ENCODE measurements at regions not wholly inside any gene's neighbourhood (a gene's known extent, or its start where the extent isn't known, plus 50 kb on each side); places are given as distances from the start of the nearest gene placed in this dataset.
A peak's percentile ranks its signal among the peaks of the same experiment; 100 is the strongest.
"Not testable (repeated sequence)": the region's sequence is repeated elsewhere in the genome, so short reads cannot be mapped to it uniquely, and the experiment has no call there.

- DNase-seq (ENCODE audit: low spot score): no peak
These were observed 607.3 kb downstream of the ANKRD50 start for GRCh38 chr4:124105212-124105611.

GRCh38 chr4:124111411-124111810, 601.1 kb downstream of the ANKRD50 start:
- DNase-seq (ENCODE audit: low spot score): no peak

- no peak for DNase-seq (ENCODE audit: low spot score)
These were observed 600.6 kb downstream of the ANKRD50 start for GRCh38 chr4:124111922-124112321.

- DNase-seq (ENCODE audit: low spot score): no peak
These were observed 594.5 kb downstream of the ANKRD50 start for GRCh38 chr4:124118061-124118460.

- DNase-seq (ENCODE audit: low spot score): peak; percentile 57
These were observed 591.0 kb downstream of the ANKRD50 start for GRCh38 chr4:124121461-124121971.

- no peak for DNase-seq (ENCODE audit: low spot score)
These were observed 589.4 kb downstream of the ANKRD50 start for GRCh38 chr4:124123181-124123580.

- no peak for DNase-seq (ENCODE audit: low spot score)
These were observed 588.8 kb downstream of the ANKRD50 start for GRCh38 chr4:124123721-124124120.

GRCh38 chr4:124131324-124131723, 581.2 kb downstream of the ANKRD50 start:
- not testable (repeated sequence) for DNase-seq (ENCODE audit: low spot score)

GRCh38 chr4:124132161-124132560, 580.4 kb downstream of the ANKRD50 start:
- DNase-seq (ENCODE audit: low spot score): no peak

- no peak for DNase-seq (ENCODE audit: low spot score)
These were observed 578.8 kb downstream of the ANKRD50 start for GRCh38 chr4:124133753-124134152.

GRCh38 chr4:124135409-124135813, 577.1 kb downstream of the ANKRD50 start:
- DNase-seq (ENCODE audit: low spot score): no peak

GRCh38 chr4:124139044-124139443, 573.5 kb downstream of the ANKRD50 start:
- DNase-seq (ENCODE audit: low spot score): no peak

- DNase-seq (ENCODE audit: low spot score): no peak
These were observed 568.9 kb downstream of the ANKRD50 start for GRCh38 chr4:124143632-124144031.

GRCh38 chr4:124144238-124144654, 568.3 kb downstream of the ANKRD50 start:
- DNase-seq (ENCODE audit: low spot score): no peak

GRCh38 chr4:124146068-124146467, 566.5 kb downstream of the ANKRD50 start:
- no peak for DNase-seq (ENCODE audit: low spot score)

GRCh38 chr4:124151031-124151430, 561.5 kb downstream of the ANKRD50 start:
- DNase-seq (ENCODE audit: low spot score): no peak

GRCh38 chr4:124152132-124152531, 560.4 kb downstream of the ANKRD50 start:
- no peak for DNase-seq (ENCODE audit: low spot score)

GRCh38 chr4:124155239-124155638, 557.3 kb downstream of the ANKRD50 start:
- no peak for DNase-seq (ENCODE audit: low spot score)

- no peak for DNase-seq (ENCODE audit: low spot score)
These were observed 555.0 kb downstream of the ANKRD50 start for GRCh38 chr4:124157396-124158083.

GRCh38 chr4:124163401-124163800, 549.1 kb downstream of the ANKRD50 start:
- DNase-seq (ENCODE audit: low spot score): no peak

GRCh38 chr4:124167602-124168001, 544.9 kb downstream of the ANKRD50 start:
- DNase-seq (ENCODE audit: low spot score): no peak

GRCh38 chr4:124169524-124169923, 543.0 kb downstream of the ANKRD50 start:
- DNase-seq (ENCODE audit: low spot score): not testable (repeated sequence)

- DNase-seq (ENCODE audit: low spot score): no peak
These were observed 538.6 kb downstream of the ANKRD50 start for GRCh38 chr4:124173912-124174311.
